Liver (tissue), 8 donors: ENCODE measurements at regions not wholly inside any gene's neighbourhood (a gene's known extent, or its start where the extent isn't known, plus 50 kb on each side); places are given as distances from the start of the nearest gene placed in this dataset.
"Not testable (repeated sequence)": the region's sequence is repeated elsewhere in the genome, so short reads cannot be mapped to it uniquely, and the experiment has no call there.

ENCODE experiments used
- DNase-seq: peaks from one replicate; pipeline ENCODE4 v3.0.0-alpha.2; 2017; ENCODE audit warnings: low spot score
- H3K27ac ChIP-seq, 2 donors: one replicate each; pipeline ENCODE4 v1.7.0; 2013; ENCODE audit warnings: inconsistent platforms in 2 of 2, low read length in 2 of 2, control low read depth in 1 of 2, low read depth in 1 of 2, mild to moderate bottlenecking in 1 of 2
- H3K27me3 ChIP-seq, 4 donors: one replicate each; pipeline versions ENCODE4 v1.6.1 to v1.7.0; 2013; ENCODE audit warnings: low read length in 3 of 4, inconsistent platforms in 1 of 4, mild to moderate bottlenecking in 1 of 4, moderate library complexity in 1 of 4; ENCODE audit not compliant: control insufficient read depth in 4 of 4, insufficient read depth in 4 of 4
- H3K36me3 ChIP-seq, 4 donors: one replicate each; pipeline versions ENCODE4 v1.6.1 to v1.7.0; 2013; ENCODE audit warnings: low read length in 3 of 4, mild to moderate bottlenecking in 3 of 4, low read depth in 1 of 4, moderate library complexity in 1 of 4; ENCODE audit not compliant: control insufficient read depth in 4 of 4, insufficient read depth in 3 of 4
- H3K4me1 ChIP-seq, 4 donors: one replicate each; pipeline versions ENCODE4 v1.6.1 to v1.7.0; 2013; ENCODE audit warnings: low read length in 3 of 4, mild to moderate bottlenecking in 3 of 4, moderate library complexity in 1 of 4; ENCODE audit not compliant: control insufficient read depth in 4 of 4, insufficient read depth in 4 of 4
- H3K4me3 ChIP-seq, 3 donors: one replicate each; pipeline versions ENCODE4 v1.6.1 to v1.7.0; 2013; ENCODE audit warnings: low read length in 3 of 3, control low read depth in 1 of 3, low read depth in 1 of 3, mild to moderate bottlenecking in 1 of 3
- H3K9ac ChIP-seq, 2 donors: one replicate each; pipeline ENCODE4 v1.7.0; 2013; ENCODE audit warnings: low read length in 2 of 2, mild to moderate bottlenecking in 2 of 2, moderate library complexity in 2 of 2, control low read depth in 1 of 2, low read depth in 1 of 2
- H3K9me3 ChIP-seq, 4 donors: one replicate each; pipeline versions ENCODE4 v1.6.1 to v1.7.0; 2013; ENCODE audit warnings: low read length in 3 of 4; ENCODE audit not compliant: control insufficient read depth in 4 of 4
- CTCF ChIP-seq: fragments of 150-350 bp; IDR thresholded peaks from 2 replicates; pipeline ENCODE4 v1.5.1; 2017; ENCODE audit warnings: improper control_type of control experiment, low read depth, low read length; ENCODE audit not compliant: missing input control
- EGR1 ChIP-seq, 2 donors: IDR thresholded peaks; 2 replicates each; pipeline ENCODE4 v1.6.1; 2016 to 2018; ENCODE audit warnings: antibody characterized with exemption in 2 of 2, low read depth in 2 of 2
- FOXA1 ChIP-seq: IDR thresholded peaks from 2 replicates; pipeline ENCODE4 v1.6.1; 2016; ENCODE audit warnings: antibody characterized with exemption
- GABPA ChIP-seq, 2 donors: IDR thresholded peaks in 1 of 2; conservative IDR thresholded peaks in 1 of 2; 2 replicates each; pipeline ENCODE4 v1.6.1; 2016; ENCODE audit warnings: antibody characterized with exemption in 2 of 2, mild to moderate bottlenecking in 1 of 2, moderate library complexity in 1 of 2
- HNF4A ChIP-seq, 2 donors: conservative IDR thresholded peaks; 2 replicates each; pipeline ENCODE4 v1.6.1; 2016; ENCODE audit warnings: antibody characterized with exemption in 2 of 2, mild to moderate bottlenecking in 2 of 2
- HNF4G ChIP-seq: IDR thresholded peaks from 2 replicates; pipeline ENCODE4 v1.6.1; 2016; ENCODE audit warnings: antibody characterized with exemption
- JUND ChIP-seq, 2 donors: IDR thresholded peaks; 2 replicates each; pipeline ENCODE4 v1.6.1; 2016; ENCODE audit warnings: antibody characterized with exemption in 2 of 2
- NR2F2 ChIP-seq: IDR thresholded peaks from 2 replicates; pipeline ENCODE4 v1.6.1; 2016; ENCODE audit warnings: antibody characterized with exemption
- RAD21 ChIP-seq, 2 donors: IDR thresholded peaks; 2 replicates each; pipeline ENCODE4 v1.6.1; 2016; ENCODE audit warnings: antibody characterized with exemption in 2 of 2, mild to moderate bottlenecking in 2 of 2
- REST ChIP-seq: IDR thresholded peaks from 2 replicates; pipeline ENCODE4 v1.6.1; 2016; ENCODE audit warnings: antibody characterized with exemption, mild to moderate bottlenecking
- RXRA ChIP-seq, 2 donors: IDR thresholded peaks; 2 replicates each; pipeline ENCODE4 v1.6.1; 2017 to 2018; ENCODE audit warnings: antibody characterized with exemption in 2 of 2, mild to moderate bottlenecking in 1 of 2
- SP1 ChIP-seq: IDR thresholded peaks from 2 replicates; pipeline ENCODE4 v1.6.1; 2018; ENCODE audit warnings: antibody characterized with exemption, mild to moderate bottlenecking
- YY1 ChIP-seq: IDR thresholded peaks from 2 replicates; pipeline ENCODE4 v1.6.1; 2016; ENCODE audit warnings: antibody characterized with exemption, mild to moderate bottlenecking
- WGBS: extraction: QIAGEN DNeasy Blood & Tissue Kit; methylation state at CpG from one replicate; pipeline ENCODE4 v1.1.7; 2013; 5-methylcytosine and 5-hydroxymethylcytosine counted together
- TF ChIP-seq, protein P1 (sequence below): IDR thresholded peaks from 2 replicates; pipeline ENCODE4 v1.6.1; 2016; ENCODE audit warnings: antibody characterized with exemption
- TF ChIP-seq, protein P2 (sequence below): IDR thresholded peaks from 2 replicates; pipeline ENCODE4 v1.6.1; 2016; ENCODE audit warnings: antibody characterized with exemption
- donor health status: healthy.
- donor health status: healthy.
- donor health status: healthy.
- donor health status: healthy.
- donor health status: healthy.

GRCh38 chr6:168186438-168186837 is 107.4 kb upstream of the FRMD1 start:
- no peaks in the 10 kb centered on the region for H3K27me3 ChIP-seq
- no peaks in the 10 kb centered on the region for H3K9me3 ChIP-seq
- no peaks in the 10 kb centered on the region for H3K36me3 ChIP-seq
- no peaks in the 10 kb centered on the region for H3K4me1 ChIP-seq
- H3K27ac ChIP-seq, result no peak overlapping the region
- WGBS, result 88% methylated on average over 5 of the region's 5 CpGs
- H3K4me3 ChIP-seq, result no peak overlapping the region
- DNase-seq, result no peak
- TF ChIP-seq JUND (IDR thresholded peaks at IDR 0.05), result no peak
- no peak for TF ChIP-seq EGR1 (IDR thresholded peaks at IDR 0.05; ENCODE audit: low read depth in 2 of 2)
- no peak for TF ChIP-seq CTCF
- no peak for TF ChIP-seq RAD21 (IDR thresholded peaks at IDR 0.05)
- TF ChIP-seq SP1, result no peak
- no peak for TF ChIP-seq HNF4A (conservative IDR thresholded peaks at IDR 0.05)
- TF ChIP-seq, protein P1, sequence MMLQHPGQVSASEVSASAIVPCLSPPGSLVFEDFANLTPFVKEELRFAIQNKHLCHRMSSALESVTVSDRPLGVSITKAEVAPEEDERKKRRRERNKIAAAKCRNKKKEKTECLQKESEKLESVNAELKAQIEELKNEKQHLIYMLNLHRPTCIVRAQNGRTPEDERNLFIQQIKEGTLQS, result no peak
- TF ChIP-seq, protein P2, sequence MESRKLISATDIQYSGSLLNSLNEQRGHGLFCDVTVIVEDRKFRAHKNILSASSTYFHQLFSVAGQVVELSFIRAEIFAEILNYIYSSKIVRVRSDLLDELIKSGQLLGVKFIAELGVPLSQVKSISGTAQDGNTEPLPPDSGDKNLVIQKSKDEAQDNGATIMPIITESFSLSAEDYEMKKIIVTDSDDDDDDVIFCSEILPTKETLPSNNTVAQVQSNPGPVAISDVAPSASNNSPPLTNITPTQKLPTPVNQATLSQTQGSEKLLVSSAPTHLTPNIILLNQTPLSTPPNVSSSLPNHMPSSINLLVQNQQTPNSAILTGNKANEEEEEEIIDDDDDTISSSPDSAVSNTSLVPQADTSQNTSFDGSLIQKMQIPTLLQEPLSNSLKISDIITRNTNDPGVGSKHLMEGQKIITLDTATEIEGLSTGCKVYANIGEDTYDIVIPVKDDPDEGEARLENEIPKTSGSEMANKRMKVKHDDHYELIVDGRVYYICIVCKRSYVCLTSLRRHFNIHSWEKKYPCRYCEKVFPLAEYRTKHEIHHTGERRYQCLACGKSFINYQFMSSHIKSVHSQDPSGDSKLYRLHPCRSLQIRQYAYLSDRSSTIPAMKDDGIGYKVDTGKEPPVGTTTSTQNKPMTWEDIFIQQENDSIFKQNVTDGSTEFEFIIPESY, result no peak
- no peak for TF ChIP-seq NR2F2
- TF ChIP-seq FOXA1, result no peak
- TF ChIP-seq YY1, result no peak
- TF ChIP-seq GABPA (IDR thresholded peaks at IDR 0.05 in 1 of 2, conservative IDR thresholded peaks at IDR 0.05 in 1 of 2), result no peak
- TF ChIP-seq REST, result no peak
- TF ChIP-seq RXRA (IDR thresholded peaks at IDR 0.05), result no peak
- TF ChIP-seq HNF4G, result no peak
- no peak overlapping the region for H3K9ac ChIP-seq

GRCh38 chr6:168186018-168186417 is 107.0 kb upstream of the FRMD1 start:
- peak; percentile 12 for DNase-seq
- not testable (repeated sequence) for H3K9me3 ChIP-seq, H3K4me1 ChIP-seq, H3K27ac ChIP-seq, H3K9ac ChIP-seq, H3K36me3 ChIP-seq, H3K4me3 ChIP-seq, H3K27me3 ChIP-seq
- WGBS, result 93% methylated on average over 1 of the region's 1 CpG
